Effector memory CD8-positive, alpha-beta T cell (primary cell): ENCODE measurements at regions not wholly inside any gene's neighbourhood (a gene's known extent, or its start where the extent isn't known, plus 50 kb on each side); places are given as distances from the start of the nearest gene placed in this dataset.

Source experiments
- ATAC-seq: fragments of 150-1000 bp; cut with Tn5 transposase; replicated peaks from 2 replicates; pipeline ENCODE4 v1.10.0; 2021; ENCODE audit warnings: mild to moderate bottlenecking, moderate library complexity
- DNase-seq, 3 experiments: peaks; one replicate each; pipeline ENCODE4 v3.0.0; 2021
- H3K27ac Mint-ChIP-seq, 2 donors: one replicate each; pipeline ENCODE4 v1.8.0; 2022; ENCODE audit warnings: mild to moderate bottlenecking in 2 of 2, mixed read lengths in 2 of 2, moderate library complexity in 2 of 2
- H3K27me3 Mint-ChIP-seq, 2 donors: one replicate each; pipeline ENCODE4 v1.8.0; 2022; ENCODE audit warnings: mixed read lengths in 2 of 2
- H3K36me3 Mint-ChIP-seq: one replicate; pipeline ENCODE4 v1.8.0; 2022; ENCODE audit warnings: mild to moderate bottlenecking, moderate library complexity, mixed read lengths; ENCODE audit not compliant: insufficient read depth
- H3K4me1 Mint-ChIP-seq, 2 donors: one replicate each; pipeline ENCODE4 v1.8.0; 2022; ENCODE audit warnings: low read depth in 2 of 2, mixed read lengths in 2 of 2
- H3K4me3 Mint-ChIP-seq, 2 donors: one replicate each; pipeline ENCODE4 v1.8.0; 2022; ENCODE audit warnings: mild to moderate bottlenecking in 2 of 2, mixed read lengths in 2 of 2, moderate library complexity in 2 of 2
- H3K9me3 Mint-ChIP-seq, 2 donors: one replicate each; pipeline ENCODE4 v1.8.0; 2022; ENCODE audit warnings: mixed read lengths in 2 of 2

GRCh38 chr16:54231919-54232318, 54.7 kb downstream of the IRX3 start:
- no peaks in the 10 kb centered on the region for H3K9me3 Mint-ChIP-seq
- H3K27ac Mint-ChIP-seq, result no peak overlapping the region
- no peak for ATAC-seq
- peaks cover 5 to 22% of the 10 kb centered on the region in 2 donors for H3K27me3 Mint-ChIP-seq
- no peak for DNase-seq
- H3K4me1 Mint-ChIP-seq, result no peaks in the 10 kb centered on the region
- H3K36me3 Mint-ChIP-seq, result no peaks in the 10 kb centered on the region
- no peak overlapping the region for H3K4me3 Mint-ChIP-seq

DNA sequence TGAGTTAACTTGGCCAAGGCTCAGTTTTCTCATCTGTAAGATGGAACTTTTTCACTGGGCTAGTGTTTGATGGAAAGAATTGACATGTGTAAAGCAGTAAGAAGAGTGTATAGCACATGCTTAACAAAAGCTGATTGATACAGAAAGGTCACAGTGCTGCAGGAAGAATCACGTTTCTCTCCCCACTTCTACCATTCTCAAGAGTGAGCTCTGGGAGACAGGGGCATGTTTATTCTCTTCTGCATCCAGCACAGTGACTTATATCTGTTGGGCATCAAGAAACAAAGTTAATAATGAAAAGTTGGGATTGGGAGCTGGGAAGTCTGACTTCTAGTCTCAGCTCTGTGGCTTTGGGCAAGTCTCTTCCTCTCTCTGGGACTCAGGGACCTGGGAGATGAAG, 55.3 kb downstream of the IRX3 start:
- H3K9me3 Mint-ChIP-seq, result no peaks in the 10 kb centered on the region
- H3K27ac Mint-ChIP-seq, result no peak overlapping the region
- ATAC-seq (no peak), DNase-seq (no peak)
- H3K36me3 Mint-ChIP-seq, result no peaks in the 10 kb centered on the region
- peaks cover 0 to 16% of the 10 kb centered on the region in 2 donors for H3K27me3 Mint-ChIP-seq
- no peaks in the 10 kb centered on the region for H3K4me1 Mint-ChIP-seq
- H3K4me3 Mint-ChIP-seq, result no peak overlapping the region

DNA sequence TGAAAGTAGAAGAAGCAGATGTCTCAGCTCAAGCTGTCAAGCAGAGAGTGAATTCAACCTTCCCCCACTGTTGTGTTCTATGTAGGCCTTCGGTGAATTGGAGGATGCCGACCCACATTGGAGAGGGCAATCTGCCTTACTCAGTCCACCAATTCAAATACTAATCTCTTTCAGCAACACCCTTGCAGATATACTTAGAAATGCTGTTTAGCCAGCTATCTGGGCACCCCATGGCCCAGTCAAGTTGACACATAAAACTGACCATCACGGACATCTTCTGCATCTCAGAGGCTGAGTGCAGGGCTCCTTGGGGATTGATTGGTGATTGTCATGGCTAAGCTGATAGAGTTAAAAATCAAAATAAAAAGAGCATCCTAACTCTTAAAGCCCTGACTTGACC, 58.3 kb downstream of the IRX3 start:
- H3K4me3 Mint-ChIP-seq, result no peak overlapping the region
- peaks cover 4 to 15% of the 10 kb centered on the region in 2 donors for H3K27me3 Mint-ChIP-seq
- H3K9me3 Mint-ChIP-seq, result no peaks in the 10 kb centered on the region
- H3K36me3 Mint-ChIP-seq, result no peaks in the 10 kb centered on the region
- H3K27ac Mint-ChIP-seq, result no peak overlapping the region
- H3K4me1 Mint-ChIP-seq, result no peaks in the 10 kb centered on the region
- DNase-seq (no peak), ATAC-seq (no peak)

DNA sequence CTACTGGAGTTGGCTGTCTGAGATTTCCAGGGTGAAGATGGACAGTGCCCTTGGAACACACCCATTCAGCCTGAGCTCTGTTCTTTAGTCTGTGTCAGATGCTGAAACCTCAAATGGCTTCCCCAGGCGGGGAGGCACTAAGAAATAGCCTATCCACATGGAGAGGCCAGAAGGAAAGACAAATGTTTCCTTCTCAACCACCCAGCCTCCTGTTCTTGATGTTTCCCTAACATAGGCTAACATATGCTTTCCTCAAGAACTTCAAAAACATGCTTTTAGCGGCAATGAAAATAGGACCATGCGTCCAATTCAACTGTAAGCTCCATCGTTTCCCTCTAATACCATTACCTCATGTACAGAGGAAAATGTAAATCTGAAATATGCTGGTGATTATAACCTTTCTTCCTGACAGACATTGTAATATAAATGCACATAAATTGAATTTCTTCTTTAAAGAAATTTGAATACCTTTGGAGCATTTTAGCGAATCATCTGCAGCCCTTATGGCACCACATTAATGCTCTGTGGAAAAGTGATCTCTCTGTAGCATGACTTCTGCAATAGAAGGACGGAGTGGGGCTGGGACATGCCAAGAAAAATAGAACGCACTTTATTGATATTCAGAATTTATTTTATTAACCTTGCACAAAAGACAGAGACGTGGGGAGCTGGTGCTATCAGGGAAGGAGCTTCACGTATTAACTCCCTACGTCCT, 60.1 kb downstream of the IRX3 start:
- DNase-seq (no peak), ATAC-seq (no peak)
- no peaks in the 10 kb centered on the region for H3K9me3 Mint-ChIP-seq
- no peak overlapping the region for H3K27ac Mint-ChIP-seq
- H3K4me3 Mint-ChIP-seq, result no peak overlapping the region
- H3K4me1 Mint-ChIP-seq, result no peaks in the 10 kb centered on the region
- H3K27me3 Mint-ChIP-seq, result peaks cover 11 to 33% of the 10 kb centered on the region in 2 donors
- H3K36me3 Mint-ChIP-seq, result no peaks in the 10 kb centered on the region

DNA sequence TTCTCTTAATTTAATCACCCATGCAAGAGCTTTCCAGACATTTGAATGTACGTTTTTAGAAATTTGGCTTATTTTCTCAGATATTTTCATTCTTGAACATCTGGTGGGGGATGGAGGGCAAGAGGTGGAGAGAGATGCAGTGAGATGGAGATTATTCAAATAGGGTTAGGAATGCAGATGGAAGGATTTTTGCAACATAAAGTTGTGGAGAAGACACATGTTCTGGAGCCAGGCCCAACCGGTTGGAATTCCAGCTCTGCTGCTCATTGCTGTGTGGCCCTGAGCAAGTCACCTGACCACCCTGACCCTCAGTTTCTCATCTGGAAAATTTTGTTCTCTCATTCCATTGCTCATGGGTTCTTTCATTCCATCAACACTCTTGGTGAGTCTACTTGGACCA, 66.9 kb downstream of the IRX3 start:
- ATAC-seq (no peak), DNase-seq (no peak)
- Mint-ChIP-seq H3K4me3 (no peak overlapping the region), H3K27ac (no peak overlapping the region), H3K9me3 (no peaks in the 10 kb centered on the region), H3K36me3 (no peaks in the 10 kb centered on the region), H3K4me1 (no peaks in the 10 kb centered on the region), H3K27me3 (peaks cover 7 to 56% of the 10 kb centered on the region in 2 donors)

DNA sequence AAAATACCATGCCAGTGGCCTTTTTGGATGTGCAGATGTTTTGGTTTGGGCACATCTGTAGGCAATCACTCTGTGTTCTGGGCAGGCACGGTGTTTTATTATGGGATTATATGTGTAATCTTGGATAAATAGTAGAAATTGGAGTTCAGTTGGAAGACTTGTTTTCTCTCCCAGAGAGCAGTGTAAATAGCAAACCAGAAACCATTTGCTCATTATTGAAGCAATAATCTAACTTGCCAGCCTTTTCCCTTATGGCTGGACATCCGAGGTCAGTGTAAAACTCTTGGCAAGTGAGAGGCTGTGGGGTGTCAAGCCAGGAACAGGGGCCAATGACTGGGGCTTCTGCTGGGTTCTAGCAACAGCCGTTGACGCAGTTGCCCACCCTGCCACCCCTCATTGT, 69.9 kb downstream of the IRX3 start:
- H3K4me3 Mint-ChIP-seq, result no peak overlapping the region
- H3K27me3 Mint-ChIP-seq, result peaks cover 0 to 27% of the 10 kb centered on the region in 2 donors
- ATAC-seq, result no peak

DNA sequence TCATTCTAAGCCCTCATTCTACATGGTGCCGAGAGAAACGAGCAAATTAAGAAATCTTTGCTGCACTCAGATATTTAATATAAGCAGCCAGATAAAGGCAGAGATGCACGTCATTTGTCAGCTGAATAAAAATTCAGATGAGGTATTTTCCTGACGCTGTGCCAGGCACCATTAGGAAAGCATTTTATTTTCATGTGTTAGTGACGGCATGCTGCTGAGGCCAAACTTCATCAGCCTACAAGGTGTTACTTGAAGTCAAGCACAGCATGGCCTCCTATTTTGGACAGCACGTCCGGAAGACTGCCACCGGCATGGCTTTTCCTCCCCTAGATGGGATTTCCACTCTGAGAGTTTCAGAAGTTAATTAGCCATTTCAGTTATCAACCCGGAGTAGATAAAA, 70.3 kb downstream of the IRX3 start:
- Mint-ChIP-seq H3K9me3 (no peaks in the 10 kb centered on the region), H3K27me3 (peaks cover 0 to 23% of the 10 kb centered on the region in 2 donors), H3K27ac (no peak overlapping the region), H3K36me3 (no peaks in the 10 kb centered on the region), H3K4me1 (no peaks in the 10 kb centered on the region), H3K4me3 (no peak overlapping the region)
- no peak for ATAC-seq
- DNase-seq, result no peak

More for the DNA sequence above, 69.9 kb downstream of the IRX3 start:
- H3K36me3 Mint-ChIP-seq, result no peaks in the 10 kb centered on the region
- H3K4me1 Mint-ChIP-seq, result no peaks in the 10 kb centered on the region
- no peak overlapping the region for H3K27ac Mint-ChIP-seq
- H3K9me3 Mint-ChIP-seq, result no peaks in the 10 kb centered on the region
- no peak for DNase-seq

DNA sequence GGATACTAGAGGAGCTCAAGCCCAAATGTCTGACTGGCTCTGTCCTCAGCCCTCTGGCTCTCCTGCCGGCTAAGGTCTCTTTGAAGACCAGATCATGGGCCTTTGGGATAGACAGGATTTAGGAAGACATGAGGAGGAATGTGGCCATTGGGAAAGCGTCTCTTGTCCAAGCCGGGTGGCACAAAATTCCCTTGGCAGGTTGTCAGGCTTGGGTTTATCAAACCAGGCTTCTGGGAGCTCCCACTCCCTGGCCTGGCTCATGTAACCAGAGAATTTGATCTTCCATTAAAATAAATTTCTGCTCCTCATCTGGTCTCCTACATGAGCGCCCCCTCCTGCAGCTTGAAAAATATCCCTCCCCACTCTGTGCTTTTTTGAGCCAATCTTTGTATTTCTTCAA, 71.1 kb downstream of the IRX3 start:
- Mint-ChIP-seq H3K27me3 (peaks cover 0 to 23% of the 10 kb centered on the region in 2 donors), H3K4me1 (no peaks in the 10 kb centered on the region), H3K4me3 (no peak overlapping the region), H3K9me3 (no peaks in the 10 kb centered on the region), H3K27ac (no peak overlapping the region), H3K36me3 (no peaks in the 10 kb centered on the region)
- ATAC-seq (no peak), DNase-seq (no peak)

DNA sequence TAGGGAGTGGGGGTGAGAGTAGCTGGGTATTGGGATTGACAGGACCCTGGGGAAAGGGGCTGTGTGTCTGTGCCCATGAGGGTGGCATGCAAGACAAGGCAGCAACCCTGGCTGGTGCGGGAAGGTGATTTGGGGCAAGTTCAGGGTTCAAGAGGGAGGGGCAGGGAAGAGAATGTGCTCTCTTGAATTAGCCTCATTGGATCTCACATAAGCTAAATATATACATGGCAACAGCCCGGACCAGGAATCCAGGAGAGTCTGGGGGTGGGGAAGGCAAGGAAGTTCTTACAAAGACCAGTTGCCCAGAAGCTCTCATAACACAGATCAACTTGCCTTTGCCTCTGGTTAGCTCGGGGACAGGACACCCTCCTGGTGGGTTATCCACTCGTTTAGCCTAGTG, 73.3 kb downstream of the IRX3 start:
- Mint-ChIP-seq H3K9me3 (no peaks in the 10 kb centered on the region), H3K4me1 (no peaks in the 10 kb centered on the region), H3K27ac (no peak overlapping the region), H3K27me3 (peaks cover 5 to 10% of the 10 kb centered on the region in 2 donors), H3K4me3 (no peak overlapping the region), H3K36me3 (no peaks in the 10 kb centered on the region)
- no peak for DNase-seq
- ATAC-seq, result no peak

DNA sequence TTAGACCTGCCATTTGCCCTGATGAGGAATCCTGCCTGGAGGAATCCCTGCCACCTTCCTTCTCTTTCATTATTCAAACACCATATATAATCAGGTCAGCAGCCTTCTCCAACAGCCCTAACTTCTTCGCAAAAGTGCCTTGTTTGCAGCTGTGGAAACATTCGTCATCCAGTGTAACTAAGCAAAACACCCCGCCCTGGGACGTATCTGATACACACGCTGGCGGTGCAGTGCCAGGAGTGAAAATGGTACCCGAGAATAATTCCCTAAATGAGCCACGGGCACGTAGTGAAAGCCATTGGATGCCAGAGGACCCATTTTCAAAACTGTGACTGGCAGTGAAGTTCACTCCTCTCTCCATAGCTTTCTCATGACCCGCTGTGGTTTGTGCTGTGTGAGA, 73.7 kb downstream of the IRX3 start:
- H3K4me3 Mint-ChIP-seq, result no peak overlapping the region
- H3K27me3 Mint-ChIP-seq, result peaks cover 9 to 11% of the 10 kb centered on the region in 2 donors
- H3K36me3 Mint-ChIP-seq, result no peaks in the 10 kb centered on the region
- no peaks in the 10 kb centered on the region for H3K9me3 Mint-ChIP-seq
- no peak overlapping the region for H3K27ac Mint-ChIP-seq
- no peak for ATAC-seq
- no peak for DNase-seq
- H3K4me1 Mint-ChIP-seq, result no peaks in the 10 kb centered on the region

DNA sequence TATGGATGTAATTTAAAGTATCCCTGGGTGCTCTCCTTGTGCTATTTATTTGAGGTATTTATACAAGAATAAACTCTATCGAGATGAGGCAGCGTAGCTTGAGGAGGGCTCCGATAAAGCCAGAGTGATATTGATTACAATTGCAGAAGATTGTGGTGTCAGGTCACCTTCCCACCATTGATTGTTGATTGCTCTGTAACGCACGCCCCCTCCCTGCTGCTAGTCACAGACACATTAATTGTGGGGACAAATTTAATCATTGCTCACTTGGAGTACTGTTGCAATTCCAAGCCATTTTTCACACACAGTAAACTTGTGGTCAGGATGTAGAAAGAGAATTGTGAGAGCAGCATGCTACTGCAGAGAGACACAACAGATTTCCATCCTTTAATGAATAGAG, 75.4 kb downstream of the IRX3 start:
- no peak overlapping the region for H3K4me3 Mint-ChIP-seq
- H3K36me3 Mint-ChIP-seq, result no peaks in the 10 kb centered on the region
- no peaks in the 10 kb centered on the region for H3K4me1 Mint-ChIP-seq
- H3K27me3 Mint-ChIP-seq, result peaks cover 26 to 28% of the 10 kb centered on the region in 2 donors
- no peak overlapping the region for H3K27ac Mint-ChIP-seq
- ATAC-seq, result no peak
- no peak for DNase-seq
- H3K9me3 Mint-ChIP-seq, result no peaks in the 10 kb centered on the region

DNA sequence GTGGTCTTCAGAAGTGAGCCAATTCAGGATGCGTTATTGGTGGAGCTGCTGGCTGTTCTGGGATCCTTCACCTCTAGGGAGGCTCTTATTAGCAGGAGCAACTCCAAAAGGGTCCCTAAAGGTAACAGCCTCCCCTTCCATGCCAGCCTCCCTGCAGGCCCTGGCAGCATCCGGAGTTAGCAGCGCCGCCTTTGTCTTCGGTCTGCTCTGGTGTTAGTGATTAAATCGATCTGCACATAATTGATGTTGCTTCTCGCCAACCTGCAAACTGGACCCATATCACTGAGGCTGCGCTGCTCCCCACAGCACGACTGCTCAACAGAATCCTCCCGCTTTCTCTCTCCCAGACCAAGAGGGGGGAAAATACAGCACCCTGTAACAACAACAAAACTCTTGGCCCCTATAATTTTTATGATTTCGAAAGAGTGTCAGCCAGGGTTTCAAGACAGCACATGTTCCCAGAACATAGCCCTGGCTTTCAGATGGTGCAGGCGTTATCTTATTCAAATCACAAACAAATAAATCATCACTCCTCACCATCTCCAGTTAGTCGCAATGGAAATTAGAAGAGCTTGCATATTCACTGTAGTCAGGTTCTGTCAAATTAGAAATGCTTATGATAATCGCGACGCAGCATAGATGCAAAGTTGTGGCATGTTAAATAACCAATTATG, 76.0 kb downstream of the IRX3 start:
- Mint-ChIP-seq H3K27me3 (peaks cover 28 to 34% of the 10 kb centered on the region in 2 donors), H3K27ac (no peak overlapping the region), H3K9me3 (no peaks in the 10 kb centered on the region), H3K4me3 (no peak overlapping the region), H3K4me1 (no peaks in the 10 kb centered on the region), H3K36me3 (no peaks in the 10 kb centered on the region)
- ATAC-seq, result no peak
- DNase-seq, result no peak

DNA sequence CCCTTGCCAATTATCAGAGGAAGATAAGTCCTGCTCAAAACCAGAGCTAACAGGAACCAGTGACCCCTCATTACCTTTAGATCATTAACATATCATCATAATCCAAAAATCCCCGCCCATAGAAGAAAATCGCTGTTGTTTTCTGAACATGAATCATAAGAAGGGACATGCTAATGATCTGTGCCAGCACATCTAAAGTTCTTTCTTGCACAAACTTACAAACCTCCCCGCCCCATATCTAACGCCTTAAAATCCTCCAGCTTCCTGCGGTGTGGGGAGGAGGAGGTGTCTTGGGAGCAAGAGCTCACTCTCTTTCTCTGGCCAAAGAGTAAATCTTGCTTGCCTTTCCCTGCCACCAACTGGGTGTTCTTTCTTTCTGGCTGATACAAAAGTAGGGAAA, 78.3 kb downstream of the IRX3 start:
- H3K27me3 Mint-ChIP-seq, result peaks cover 38 to 46% of the 10 kb centered on the region in 2 donors
- DNase-seq (no peak), ATAC-seq (no peak)
- no peak overlapping the region for H3K27ac Mint-ChIP-seq
- no peaks in the 10 kb centered on the region for H3K36me3 Mint-ChIP-seq
- H3K9me3 Mint-ChIP-seq, result no peaks in the 10 kb centered on the region
- no peaks in the 10 kb centered on the region for H3K4me1 Mint-ChIP-seq
- H3K4me3 Mint-ChIP-seq, result no peak overlapping the region

GRCh38 chr16:54207837-54208236, 78.8 kb downstream of the IRX3 start:
- no peaks in the 10 kb centered on the region for H3K9me3 Mint-ChIP-seq
- ATAC-seq (no peak), DNase-seq (no peak)
- no peak overlapping the region for H3K4me3 Mint-ChIP-seq
- no peaks in the 10 kb centered on the region for H3K36me3 Mint-ChIP-seq
- no peak overlapping the region for H3K27ac Mint-ChIP-seq
- H3K27me3 Mint-ChIP-seq, result peaks cover 40 to 50% of the 10 kb centered on the region in 2 donors
- H3K4me1 Mint-ChIP-seq, result no peaks in the 10 kb centered on the region
